HepG2 (cell line): ENCODE measurements at regions not wholly inside any gene's neighbourhood (a gene's known extent, or its start where the extent isn't known, plus 50 kb on each side); places are given as distances from the start of the nearest gene placed in this dataset.

Source experiments
- ATAC-seq: fragments of 200-7000 bp; cut with Tn5 transposase; 3 replicates; pipeline ENCODE4 v1.9.1; 2020; ENCODE audit warnings: mild to moderate bottlenecking, moderate library complexity
- BruUV-seq: library from RNA; stranded (reverse); fragments of 400-500 nt; replicated peaks from 2 replicates; lab custom pipeline; 2021; lab: Mats Ljungman, UMichigan
- CTCF ChIA-PET: fragments of 300-600 bp; formaldehyde crosslinking; extraction: SDS; loops from one replicate; lab custom pipeline; 2021; ENCODE audit warnings: low total read pairs, inconsistent platforms, low intra/inter-chr PET ratio; lab: Yijun Ruan, JAX
- POLR2A ChIA-PET: fragments of 350-600 bp; sonication (Branson Sonifier 250); formaldehyde crosslinking; loops from one replicate; lab custom pipeline; 2020; ENCODE audit warnings: antibody characterized with exemption, inconsistent platforms; lab: Yijun Ruan, JAX
- DNase-seq: peaks from one replicate; pipeline ENCODE4 v3.0.0-alpha.2; 2015; ENCODE audit warnings: low spot score
- FAIRE-seq: peaks from 3 replicates; lab custom pipeline; 2011; peaks lifted over from hg19 to GRCh38; lab: Jason Lieb, UNC
- H2AFZ ChIP-seq: one replicate; pipeline ENCODE4 v1.6.1; 2011; ENCODE audit warnings: low read length, inconsistent platforms
- H3K27ac ChIP-seq: fragments of 300-600 bp; 3 replicates; pipeline ENCODE4 v1.8.0; 2011; ENCODE audit warnings: mixed run types, mild to moderate bottlenecking, mixed read lengths, low read length, inconsistent platforms; ENCODE audit not compliant: insufficient read depth; ENCODE audit errors: extremely low read length
- H3K27me3 ChIP-seq, 2 experiments: fragments of 200-600 bp in 1 of 2; 2 replicates in 1 of 2; 3 replicates in 1 of 2; pipeline versions ENCODE4 v1.6.0 to v1.8.0; 2011; ENCODE audit warnings: low read length in 2 of 2, mild to moderate bottlenecking in 2 of 2, moderate library complexity in 2 of 2, inconsistent platforms in 1 of 2; ENCODE audit not compliant: insufficient read depth in 2 of 2, control insufficient read depth in 1 of 2
- H3K36me3 ChIP-seq, 2 experiments: fragments of 200-600 bp in 1 of 2; replicated peaks in 1 of 2; 2 replicates in 1 of 2; 3 replicates in 1 of 2; pipeline versions ENCODE4 v1.5.1 to v1.8.0; 2011; ENCODE audit warnings: low read length in 2 of 2, inconsistent platforms in 1 of 2; ENCODE audit not compliant: insufficient read depth in 2 of 2, control insufficient read depth in 1 of 2
- H3K4me1 ChIP-seq: 2 replicates; pipeline ENCODE4 v1.5.1; 2012; ENCODE audit warnings: low read length, inconsistent platforms; ENCODE audit not compliant: insufficient read depth
- H3K4me2 ChIP-seq: 2 replicates; pipeline ENCODE4 v1.6.0; 2011; ENCODE audit warnings: low read depth, low read length, inconsistent platforms
- H3K4me3 ChIP-seq, 3 experiments: fragments of 200-600 bp in 1 of 3; sonication (generic), shearing (Covaris generic) in 1 of 3; replicated peaks in 1 of 3; 2 replicates each; pipeline ENCODE4 v1.5.1; 2011 to 2016; ENCODE audit warnings: low read length in 3 of 3, inconsistent platforms in 2 of 3, low read depth in 2 of 3, mild to moderate bottlenecking in 2 of 3, control low read depth in 1 of 3, mixed read lengths in 1 of 3; ENCODE audit not compliant: insufficient read depth in 1 of 3
- H3K79me2 ChIP-seq: one replicate; pipeline ENCODE4 v1.6.1; 2011; ENCODE audit warnings: low read length, inconsistent platforms; ENCODE audit not compliant: insufficient read depth
- H3K9ac ChIP-seq: 2 replicates; pipeline ENCODE4 v1.6.0; 2011; ENCODE audit warnings: mild to moderate bottlenecking, low read depth, low read length, inconsistent platforms; ENCODE audit not compliant: insufficient read depth
- H3K9me3 ChIP-seq: 2 replicates; pipeline ENCODE4 v1.5.1; 2012; ENCODE audit warnings: mild to moderate bottlenecking, low read length
- H4K20me1 ChIP-seq: 2 replicates; pipeline ENCODE4 v1.6.0; 2011; ENCODE audit warnings: inconsistent platforms, mild to moderate bottlenecking, low read length, moderate library complexity; ENCODE audit not compliant: insufficient read depth
- MAFK ChIP-seq, 2 experiments: IDR thresholded peaks in 1 of 2; conservative IDR thresholded peaks in 1 of 2; 2 replicates each; pipeline ENCODE4 v1.6.1; 2011; ENCODE audit warnings: improper control_type of control experiment in 2 of 2, low read length in 2 of 2
- NFE2L2 ChIP-seq: fragments of 150-350 bp; IDR thresholded peaks from 2 replicates; pipeline ENCODE4 v1.6.1; 2014; ENCODE audit warnings: low read length
- RAD21 ChIP-seq: fragments of 450-650 bp; formaldehyde crosslinking; IDR thresholded peaks from 2 replicates; pipeline ENCODE4 v1.5.0; 2020; ENCODE audit warnings: mild to moderate bottlenecking
- TOE1 ChIP-seq: sonication (generic); formaldehyde crosslinking; IDR thresholded peaks from 2 replicates; pipeline ENCODE4 v1.4.0; 2020; ENCODE audit warnings: mild to moderate bottlenecking, missing genetic modification reagents
- WGBS: methylation state at CpG from one replicate; pipeline ENCODE4 v1.1.6; 2017; ENCODE audit warnings: low lambda C conversion rate; 5-methylcytosine and 5-hydroxymethylcytosine counted together
- in situ Hi-C: cut with HindIII; loops from 2 replicates; pipeline ENCODE4 v1.10.0; 2017; ENCODE audit warnings: low pct_unique_long_range_greater_than_20kb; ENCODE audit not compliant: extremely low pct_ligation_motif_present
- intact Hi-C: fragments of 100-400 bp; cut with micrococcal nuclease; formaldehyde crosslinking; loops from one replicate; pipeline ENCODE4 v1.10.0; 2022; ENCODE audit not compliant: unreplicated experiment
- TF ChIP-seq, protein P1 (sequence below): sonication (generic); formaldehyde crosslinking; IDR thresholded peaks from 2 replicates; pipeline ENCODE4 v1.4.0; 2020; ENCODE audit warnings: missing genetic modification reagents, borderline replicate concordance
- TF ChIP-seq, protein P2 (sequence below): sonication (generic); formaldehyde crosslinking; IDR thresholded peaks from 2 replicates; pipeline ENCODE4 v1.5.0; 2020; ENCODE audit warnings: missing genetic modification reagents
- TF ChIP-seq, protein P3 (sequence below): IDR thresholded peaks from 2 replicates; pipeline ENCODE4 v1.6.1; 2018; ENCODE audit warnings: missing genetic modification reagents

DNA sequence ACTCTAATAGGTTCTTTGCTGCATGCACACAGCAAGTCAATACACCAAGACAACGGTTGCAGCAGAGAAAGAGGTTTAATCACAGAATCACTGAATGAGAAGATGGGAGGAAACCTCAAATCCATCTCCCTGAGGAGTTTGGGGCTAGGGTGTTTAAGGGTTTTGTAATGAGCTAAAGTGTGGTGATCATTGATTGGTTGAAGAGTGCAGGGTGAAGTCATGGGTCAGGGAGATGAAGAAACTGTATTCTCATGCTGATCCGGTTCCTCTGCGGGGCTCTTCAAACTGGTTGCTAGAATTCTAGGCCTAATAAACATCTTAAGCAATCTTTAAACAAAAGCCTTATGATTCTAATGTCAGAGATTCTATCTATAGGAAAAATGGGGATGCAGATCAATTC, 432.5 kb upstream of the FAM47C start (continued):
- TF ChIP-seq, protein P1, sequence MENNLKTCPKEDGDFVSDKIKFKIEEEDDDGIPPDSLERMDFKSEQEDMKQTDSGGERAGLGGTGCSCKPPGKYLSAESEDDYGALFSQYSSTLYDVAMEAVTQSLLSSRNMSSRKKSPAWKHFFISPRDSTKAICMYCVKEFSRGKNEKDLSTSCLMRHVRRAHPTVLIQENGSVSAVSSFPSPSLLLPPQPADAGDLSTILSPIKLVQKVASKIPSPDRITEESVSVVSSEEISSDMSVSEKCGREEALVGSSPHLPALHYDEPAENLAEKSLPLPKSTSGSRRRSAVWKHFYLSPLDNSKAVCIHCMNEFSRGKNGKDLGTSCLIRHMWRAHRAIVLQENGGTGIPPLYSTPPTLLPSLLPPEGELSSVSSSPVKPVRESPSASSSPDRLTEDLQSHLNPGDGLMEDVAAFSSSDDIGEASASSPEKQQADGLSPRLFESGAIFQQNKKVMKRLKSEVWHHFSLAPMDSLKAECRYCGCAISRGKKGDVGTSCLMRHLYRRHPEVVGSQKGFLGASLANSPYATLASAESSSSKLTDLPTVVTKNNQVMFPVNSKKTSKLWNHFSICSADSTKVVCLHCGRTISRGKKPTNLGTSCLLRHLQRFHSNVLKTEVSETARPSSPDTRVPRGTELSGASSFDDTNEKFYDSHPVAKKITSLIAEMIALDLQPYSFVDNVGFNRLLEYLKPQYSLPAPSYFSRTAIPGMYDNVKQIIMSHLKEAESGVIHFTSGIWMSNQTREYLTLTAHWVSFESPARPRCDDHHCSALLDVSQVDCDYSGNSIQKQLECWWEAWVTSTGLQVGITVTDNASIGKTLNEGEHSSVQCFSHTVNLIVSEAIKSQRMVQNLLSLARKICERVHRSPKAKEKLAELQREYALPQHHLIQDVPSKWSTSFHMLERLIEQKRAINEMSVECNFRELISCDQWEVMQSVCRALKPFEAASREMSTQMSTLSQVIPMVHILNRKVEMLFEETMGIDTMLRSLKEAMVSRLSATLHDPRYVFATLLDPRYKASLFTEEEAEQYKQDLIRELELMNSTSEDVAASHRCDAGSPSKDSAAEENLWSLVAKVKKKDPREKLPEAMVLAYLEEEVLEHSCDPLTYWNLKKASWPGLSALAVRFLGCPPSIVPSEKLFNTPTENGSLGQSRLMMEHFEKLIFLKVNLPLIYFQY = no peak
- TF ChIP-seq TOE1 (CRISPR knock-in tag) = no peak
- TF ChIP-seq, protein P2, sequence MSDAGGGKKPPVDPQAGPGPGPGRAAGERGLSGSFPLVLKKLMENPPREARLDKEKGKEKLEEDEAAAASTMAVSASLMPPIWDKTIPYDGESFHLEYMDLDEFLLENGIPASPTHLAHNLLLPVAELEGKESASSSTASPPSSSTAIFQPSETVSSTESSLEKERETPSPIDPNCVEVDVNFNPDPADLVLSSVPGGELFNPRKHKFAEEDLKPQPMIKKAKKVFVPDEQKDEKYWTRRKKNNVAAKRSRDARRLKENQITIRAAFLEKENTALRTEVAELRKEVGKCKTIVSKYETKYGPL (CRISPR knock-in tag) = no peak

DNA sequence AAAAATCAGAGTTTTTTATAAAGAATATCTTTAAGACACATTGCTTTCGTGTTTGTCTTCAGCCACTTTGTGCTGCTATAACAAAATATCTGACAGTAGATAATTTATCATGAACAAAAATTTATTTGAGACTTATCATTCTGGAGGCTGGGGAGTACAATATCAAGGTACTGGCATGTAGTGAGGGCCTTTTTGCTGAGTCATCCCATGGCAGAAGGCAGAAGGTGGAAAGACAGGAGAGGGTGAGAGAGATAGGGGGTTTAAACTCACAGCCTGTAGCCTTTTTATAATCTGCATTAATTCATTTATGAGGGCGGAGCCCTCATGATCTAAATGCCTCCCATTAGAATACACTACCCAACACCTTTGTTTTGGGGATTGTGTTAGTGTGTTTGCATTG, 431.2 kb upstream of the FAM47C start:
- Histone ChIP-seq H3K79me2 (no peaks in the 10 kb centered on the region), H3K4me1 (no peaks in the 10 kb centered on the region), H3K4me2 (no peak overlapping the region), H3K9ac (no peak overlapping the region), H3K4me3 (no peak overlapping the region), H3K36me3 (no peaks in the 10 kb centered on the region), H3K27ac (no peak overlapping the region), H3K9me3 (no peaks in the 10 kb centered on the region)
- 10% methylated on average over 2 of the region's 2 CpGs for WGBS
- no peak for FAIRE-seq
- TF ChIP-seq MAFK (conservative IDR thresholded peaks at IDR 0.05 in 1 of 2, IDR thresholded peaks at IDR 0.05 in 1 of 2; ENCODE audit: low read length in 2 of 2) (peak in 1 of 2 experiments; percentile 30; a peak in 1 of 4 replicates), NFE2L2 (peak; percentile 54), RAD21 (CRISPR knock-in tag) (no peak)
- TF ChIP-seq, protein P3, sequence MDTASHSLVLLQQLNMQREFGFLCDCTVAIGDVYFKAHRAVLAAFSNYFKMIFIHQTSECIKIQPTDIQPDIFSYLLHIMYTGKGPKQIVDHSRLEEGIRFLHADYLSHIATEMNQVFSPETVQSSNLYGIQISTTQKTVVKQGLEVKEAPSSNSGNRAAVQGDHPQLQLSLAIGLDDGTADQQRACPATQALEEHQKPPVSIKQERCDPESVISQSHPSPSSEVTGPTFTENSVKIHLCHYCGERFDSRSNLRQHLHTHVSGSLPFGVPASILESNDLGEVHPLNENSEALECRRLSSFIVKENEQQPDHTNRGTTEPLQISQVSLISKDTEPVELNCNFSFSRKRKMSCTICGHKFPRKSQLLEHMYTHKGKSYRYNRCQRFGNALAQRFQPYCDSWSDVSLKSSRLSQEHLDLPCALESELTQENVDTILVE = no peak
- TF ChIP-seq, all 625 proteins: peak for 2
- intact Hi-C loops (no loop called here), in situ Hi-C loops (no loop called here)
- no peaks in the 10 kb centered on the region for H4K20me1 ChIP-seq
- no TSS peak for BruUV-seq
- ChIA-PET CTCF (no interaction called here), POLR2A (no interaction called here)
- no peaks in the 10 kb centered on the region for H3K27me3 ChIP-seq
- no peak for DNase-seq
- H2AFZ ChIP-seq = no peak overlapping the region
- ATAC-seq = no peak
